DOHH2 (cell line): ENCODE measurements at regions not wholly inside any gene's neighbourhood (a gene's known extent, or its start where the extent isn't known, plus 50 kb on each side); places are given as distances from the start of the nearest gene placed in this dataset.

Experiments
- H3F3A ChIP-seq: fragments of 200-600 bp; sonication (generic), shearing (Covaris generic); 2 replicates; pipeline ENCODE4 v1.6.0; 2016; ENCODE audit warnings: antibody characterized with exemption, mild to moderate bottlenecking; ENCODE audit not compliant: control insufficient read depth, insufficient read depth
- H3K27ac ChIP-seq: fragments of 200-600 bp; sonication (generic); 2 replicates; pipeline ENCODE4 v1.5.1; 2014; ENCODE audit warnings: low read depth, mild to moderate bottlenecking, low read length, moderate library complexity
- H3K27me3 ChIP-seq: fragments of 200-600 bp; sonication (generic); 2 replicates; pipeline ENCODE4 v1.6.1; 2014; ENCODE audit warnings: mild to moderate bottlenecking, low read length, mixed read lengths; ENCODE audit not compliant: control insufficient read depth
- H3K36me3 ChIP-seq: fragments of 200-600 bp; sonication (generic); 2 replicates; pipeline ENCODE4 v1.6.1; 2014; ENCODE audit warnings: mild to moderate bottlenecking, low read length, moderate library complexity, mixed read lengths; ENCODE audit not compliant: control insufficient read depth
- H3K4me1 ChIP-seq: fragments of 200-600 bp; sonication (generic); 2 replicates; pipeline ENCODE4 v1.6.1; 2014; ENCODE audit warnings: mild to moderate bottlenecking, low read length, mixed read lengths; ENCODE audit not compliant: control insufficient read depth
- H3K4me2 ChIP-seq: fragments of 200-600 bp; sonication (generic); 2 replicates; pipeline ENCODE4 v1.6.0; 2014; ENCODE audit warnings: mild to moderate bottlenecking, low read length, moderate library complexity
- H3K4me3 ChIP-seq: fragments of 200-600 bp; sonication (generic); 2 replicates; pipeline ENCODE4 v1.5.1; 2014; ENCODE audit warnings: mild to moderate bottlenecking, low read length, mixed read lengths
- H3K79me2 ChIP-seq: fragments of 200-600 bp; sonication (generic); 2 replicates; pipeline ENCODE4 v1.6.1; 2014; ENCODE audit warnings: mild to moderate bottlenecking, low read length, mixed read lengths; ENCODE audit not compliant: control insufficient read depth
- H3K9me2 ChIP-seq: fragments of 200-600 bp; sonication (generic); replicated peaks from 2 replicates; pipeline ENCODE4 v1.6.1; 2014; ENCODE audit warnings: mild to moderate bottlenecking, low read length, mixed read lengths; ENCODE audit not compliant: control insufficient read depth
- H3K9me3 ChIP-seq: fragments of 200-600 bp; sonication (generic); 2 replicates; pipeline ENCODE4 v1.6.1; 2014; ENCODE audit warnings: antibody characterized with exemption, low read length, mixed read lengths; ENCODE audit not compliant: control insufficient read depth, insufficient read depth
- H4K20me1 ChIP-seq: fragments of 200-600 bp; sonication (generic); 2 replicates; pipeline ENCODE4 v1.6.0; 2014; ENCODE audit warnings: low read depth, mild to moderate bottlenecking, antibody characterized with exemption, low read length, moderate library complexity; ENCODE audit not compliant: control insufficient read depth, insufficient read depth
- EZH2phosphoT487 ChIP-seq: fragments of 200-600 bp; sonication (generic); IDR thresholded peaks from 2 replicates; pipeline ENCODE4 v1.6.1; 2017; ENCODE audit warnings: borderline replicate concordance, mild to moderate bottlenecking, antibody characterized with exemption, low read length, moderate library complexity, mixed read lengths
- TF ChIP-seq, protein P1 (sequence below): fragments of 200-600 bp; sonication (generic); IDR thresholded peaks from one replicate; pipeline ENCODE4 v1.5.1; 2014; ENCODE audit warnings: antibody characterized with exemption, mild to moderate bottlenecking, low read depth, low read length; ENCODE audit not compliant: poor library complexity, severe bottlenecking

DNA sequence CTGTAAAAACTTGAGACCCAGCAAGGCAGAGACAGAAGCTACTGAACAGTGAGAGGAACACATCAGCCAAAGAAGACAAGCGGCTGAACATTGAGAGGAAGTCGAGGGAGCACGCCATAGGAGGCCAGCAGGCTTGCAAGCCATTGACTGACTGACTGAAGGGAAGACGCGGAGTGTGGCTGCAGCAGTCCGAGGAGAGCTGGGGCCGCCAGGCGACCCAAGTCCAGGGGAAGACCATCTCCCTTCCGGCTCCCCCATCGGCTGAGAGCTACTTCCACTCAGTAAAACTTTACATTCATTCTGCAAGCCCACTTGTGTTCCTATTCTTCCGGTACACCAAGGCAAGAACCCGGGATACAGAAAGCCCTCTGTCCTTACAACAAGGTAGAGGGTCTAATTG lies 167.3 kb upstream of the MBL2 start:
- Histone ChIP-seq H3K27ac (no peak overlapping the region), H3K36me3 (no peaks in the 10 kb centered on the region)

DNA sequence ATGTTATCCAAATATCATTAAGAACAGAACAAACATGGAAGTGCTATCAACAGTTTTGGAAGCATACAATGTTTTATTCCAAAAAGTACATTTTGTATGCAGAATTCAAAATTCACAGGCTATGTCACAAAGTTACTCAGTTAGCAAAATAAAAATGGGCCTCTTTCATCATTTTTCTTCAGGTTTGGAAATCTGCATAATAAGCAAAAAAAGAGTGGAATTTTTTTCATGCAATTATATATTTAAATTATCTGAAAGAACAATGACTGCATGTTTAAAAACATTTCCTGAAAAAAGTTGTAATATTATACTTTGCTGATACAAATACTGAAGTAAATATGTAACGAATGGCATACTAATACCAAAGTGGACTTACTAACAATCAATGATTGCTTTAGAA lies 161.2 kb upstream of the MBL2 start:
- Histone ChIP-seq H3K4me1 (no peaks in the 10 kb centered on the region), H3K4me3 (no peak overlapping the region), H3F3A (no peaks in the 10 kb centered on the region), H3K9me2 (no peaks in the 10 kb centered on the region), H3K27ac (no peak overlapping the region), H3K27me3 (no peaks in the 10 kb centered on the region), H3K79me2 (no peaks in the 10 kb centered on the region), H3K36me3 (no peaks in the 10 kb centered on the region), H3K9me3 (no peaks in the 10 kb centered on the region), H4K20me1 (no peaks in the 10 kb centered on the region), H3K4me2 (no peak overlapping the region)
- TF ChIP-seq EZH2phosphoT487, result no peak
- TF ChIP-seq, protein P1, sequence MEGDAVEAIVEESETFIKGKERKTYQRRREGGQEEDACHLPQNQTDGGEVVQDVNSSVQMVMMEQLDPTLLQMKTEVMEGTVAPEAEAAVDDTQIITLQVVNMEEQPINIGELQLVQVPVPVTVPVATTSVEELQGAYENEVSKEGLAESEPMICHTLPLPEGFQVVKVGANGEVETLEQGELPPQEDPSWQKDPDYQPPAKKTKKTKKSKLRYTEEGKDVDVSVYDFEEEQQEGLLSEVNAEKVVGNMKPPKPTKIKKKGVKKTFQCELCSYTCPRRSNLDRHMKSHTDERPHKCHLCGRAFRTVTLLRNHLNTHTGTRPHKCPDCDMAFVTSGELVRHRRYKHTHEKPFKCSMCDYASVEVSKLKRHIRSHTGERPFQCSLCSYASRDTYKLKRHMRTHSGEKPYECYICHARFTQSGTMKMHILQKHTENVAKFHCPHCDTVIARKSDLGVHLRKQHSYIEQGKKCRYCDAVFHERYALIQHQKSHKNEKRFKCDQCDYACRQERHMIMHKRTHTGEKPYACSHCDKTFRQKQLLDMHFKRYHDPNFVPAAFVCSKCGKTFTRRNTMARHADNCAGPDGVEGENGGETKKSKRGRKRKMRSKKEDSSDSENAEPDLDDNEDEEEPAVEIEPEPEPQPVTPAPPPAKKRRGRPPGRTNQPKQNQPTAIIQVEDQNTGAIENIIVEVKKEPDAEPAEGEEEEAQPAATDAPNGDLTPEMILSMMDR, result no peak

More for the DNA sequence above, 167.3 kb upstream of the MBL2 start:
- Histone ChIP-seq H3F3A (no peaks in the 10 kb centered on the region), H3K4me1 (no peaks in the 10 kb centered on the region), H3K27me3 (no peaks in the 10 kb centered on the region), H3K9me2 (no peaks in the 10 kb centered on the region), H3K79me2 (no peaks in the 10 kb centered on the region), H3K4me3 (no peak overlapping the region), H4K20me1 (no peaks in the 10 kb centered on the region), H3K4me2 (no peak overlapping the region), H3K9me3 (no peaks in the 10 kb centered on the region)
- TF ChIP-seq, protein P1, result no peak
- TF ChIP-seq EZH2phosphoT487, result no peak

DNA sequence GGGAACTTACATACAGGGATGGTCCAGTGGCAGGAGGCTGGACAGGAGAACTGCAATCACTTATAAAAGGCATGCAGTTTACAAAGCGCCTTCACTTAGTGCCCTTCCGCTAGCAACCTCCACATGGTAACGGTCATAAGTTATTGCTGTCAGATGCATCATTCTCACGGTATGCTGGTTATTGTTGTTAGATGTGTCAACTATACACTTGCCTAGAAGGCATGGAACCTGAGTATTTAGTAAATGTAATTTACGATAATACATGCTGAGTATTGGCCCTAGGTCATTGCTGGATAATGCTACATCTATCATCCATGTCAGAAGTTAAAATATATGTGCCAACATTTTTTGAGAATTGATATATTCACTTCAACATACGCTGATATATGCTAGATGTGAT lies 155.1 kb upstream of the MBL2 start:
- H3K27me3 ChIP-seq, result no peaks in the 10 kb centered on the region
- no peaks in the 10 kb centered on the region for H3K9me2 ChIP-seq
- no peaks in the 10 kb centered on the region for H3F3A ChIP-seq
- H3K4me2 ChIP-seq, result no peak overlapping the region
- H3K9me3 ChIP-seq, result no peaks in the 10 kb centered on the region
- no peaks in the 10 kb centered on the region for H3K4me1 ChIP-seq
- no peak overlapping the region for H3K4me3 ChIP-seq
- H4K20me1 ChIP-seq, result no peaks in the 10 kb centered on the region
- no peak overlapping the region for H3K27ac ChIP-seq
- no peaks in the 10 kb centered on the region for H3K79me2 ChIP-seq
- H3K36me3 ChIP-seq, result no peaks in the 10 kb centered on the region
- TF ChIP-seq, protein P1, result no peak
- TF ChIP-seq EZH2phosphoT487, result no peak

DNA sequence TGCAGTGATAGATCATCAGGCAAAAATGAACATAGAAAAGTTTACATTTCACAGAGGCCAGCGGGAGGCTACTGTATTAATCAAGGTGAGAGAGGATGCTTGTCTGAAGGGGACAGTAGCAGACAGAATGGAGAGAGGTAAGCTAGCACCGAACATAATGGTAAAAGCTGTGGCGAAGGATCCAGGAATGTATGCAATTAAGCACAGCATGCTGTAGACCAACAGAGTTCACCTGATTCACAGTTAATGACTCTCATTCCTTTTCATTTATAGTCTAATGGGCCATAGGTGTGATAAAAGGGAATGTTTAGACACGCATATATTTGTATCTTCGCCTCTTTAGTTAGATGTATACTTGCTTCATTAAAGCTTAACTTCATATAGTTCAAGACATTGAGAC lies 150.9 kb upstream of the MBL2 start:
- H3K27ac ChIP-seq, result no peak overlapping the region
- H3K79me2 ChIP-seq, result no peaks in the 10 kb centered on the region
- no peaks in the 10 kb centered on the region for H3K4me1 ChIP-seq
- no peaks in the 10 kb centered on the region for H4K20me1 ChIP-seq
- H3K9me3 ChIP-seq, result no peaks in the 10 kb centered on the region
- no peaks in the 10 kb centered on the region for H3K36me3 ChIP-seq
- H3K4me2 ChIP-seq, result no peak overlapping the region
- H3K4me3 ChIP-seq, result no peak overlapping the region
- H3F3A ChIP-seq, result no peaks in the 10 kb centered on the region
- no peaks in the 10 kb centered on the region for H3K9me2 ChIP-seq
- H3K27me3 ChIP-seq, result no peaks in the 10 kb centered on the region
- TF ChIP-seq, protein P1, result no peak
- TF ChIP-seq EZH2phosphoT487, result no peak
